Left colon (tissue), 2 donors: ENCODE measurements at regions not wholly inside any gene's neighbourhood (a gene's known extent, or its start where the extent isn't known, plus 50 kb on each side); places are given as distances from the start of the nearest gene placed in this dataset.
"Not testable (repeated sequence)": the region's sequence is repeated elsewhere in the genome, so short reads cannot be mapped to it uniquely, and the experiment has no call there.

Experiments used
- ATAC-seq: fragments of 200-7000 bp; cut with Tn5 transposase; one replicate; pipeline ENCODE4 v1.9.1; 2020; ENCODE audit warnings: mild to moderate bottlenecking, moderate library complexity
- DNase-seq, 2 donors: peaks; one replicate each; pipeline ENCODE4 v3.0.0-alpha.2; 2020
- intact Hi-C, 2 donors: fragments of 100-400 bp; cut with DNase I in 1 of 2; cut with micrococcal nuclease in 1 of 2; formaldehyde crosslinking; loops; one replicate each; pipeline versions ENCODE4 v1.11.2 to v1.14.0; 2022; cut with DNase I, micrococcal nuclease
- donor health status: DM: no; HTN: no; CAD: no.
- donor health status: DM: yes; HTN: yes; CAD: no.

- DNase-seq, intact Hi-C loops: not testable (repeated sequence)
These were observed 126.2 kb upstream of the TGFBR2 start for GRCh38 chr3:30480156-30480555.

GRCh38 chr3:30480587-30480986, 125.8 kb upstream of the TGFBR2 start:
- ATAC-seq, result no peak
- intact Hi-C loops, result no loop called here
- DNase-seq, result no peak

More at GRCh38 chr3:30480156-30480555, 126.2 kb upstream of the TGFBR2 start:
- not testable (repeated sequence) for ATAC-seq

- ATAC-seq (no peak), DNase-seq (no peak)
- intact Hi-C loops, result no loop called here
These were observed 125.2 kb upstream of the TGFBR2 start for GRCh38 chr3:30481241-30481640.

- intact Hi-C loops, ATAC-seq: not testable (repeated sequence)
These were observed 122.2 kb upstream of the TGFBR2 start for GRCh38 chr3:30484229-30484628.

GRCh38 chr3:30486368-30486767, 120.0 kb upstream of the TGFBR2 start:
- intact Hi-C loops, result no loop called here
- ATAC-seq (no peak), DNase-seq (no peak)

More at GRCh38 chr3:30484229-30484628, 122.2 kb upstream of the TGFBR2 start:
- DNase-seq, result not testable (repeated sequence)

- ATAC-seq (no peak), DNase-seq (no peak)
- intact Hi-C loops, result no loop called here
These were observed 118.2 kb upstream of the TGFBR2 start for GRCh38 chr3:30488070-30488756.

GRCh38 chr3:30492322-30493192, 113.8 kb upstream of the TGFBR2 start:
- intact Hi-C loops, result no loop called here
- ATAC-seq (no peak), DNase-seq (no peak)

- DNase-seq, result no peak
- ATAC-seq, result no peak
- intact Hi-C loops, result no loop called here
These were observed 112.5 kb upstream of the TGFBR2 start for GRCh38 chr3:30493911-30494311.

GRCh38 chr3:30495172-30496065, 111.0 kb upstream of the TGFBR2 start:
- ATAC-seq, result no peak
- DNase-seq, result no peak
- intact Hi-C loops, result no loop called here

GRCh38 chr3:30496066-30496966, 110.1 kb upstream of the TGFBR2 start:
- intact Hi-C loops, result no loop called here
- DNase-seq (peak in 1 of 2 donors; percentile 45), ATAC-seq (no peak)

- intact Hi-C loops, result no loop called here
- DNase-seq (no peak), ATAC-seq (no peak)
These were observed 107.8 kb upstream of the TGFBR2 start for GRCh38 chr3:30498587-30498967.

GRCh38 chr3:30500666-30501399, 105.6 kb upstream of the TGFBR2 start:
- DNase-seq (no peak), ATAC-seq (no peak)
- intact Hi-C loops, result no loop called here

- DNase-seq (no peak), ATAC-seq (no peak)
- intact Hi-C loops, result no loop called here
These were observed 104.9 kb upstream of the TGFBR2 start for GRCh38 chr3:30501526-30501925.

GRCh38 chr3:30502051-30502741, 104.2 kb upstream of the TGFBR2 start:
- DNase-seq, result no peak
- intact Hi-C loops, result no loop called here
- no peak for ATAC-seq

- ATAC-seq, result peak; percentile 22
- no peak for DNase-seq
- intact Hi-C loops, result no loop called here
These were observed 103.7 kb upstream of the TGFBR2 start for GRCh38 chr3:30502742-30503073.

- intact Hi-C loops, result no loop called here
- DNase-seq, result no peak
- no peak for ATAC-seq
These were observed 103.0 kb upstream of the TGFBR2 start for GRCh38 chr3:30503446-30503845.

- intact Hi-C loops, result no loop called here
- no peak for DNase-seq
- ATAC-seq, result no peak
These were observed 101.5 kb upstream of the TGFBR2 start for GRCh38 chr3:30504939-30505338.
